ENCODE measurements at regions not wholly inside any gene's neighbourhood (a gene's known extent, or its start where the extent isn't known, plus 50 kb on each side); places are given as distances from the start of the nearest gene placed in this dataset.

DNA sequence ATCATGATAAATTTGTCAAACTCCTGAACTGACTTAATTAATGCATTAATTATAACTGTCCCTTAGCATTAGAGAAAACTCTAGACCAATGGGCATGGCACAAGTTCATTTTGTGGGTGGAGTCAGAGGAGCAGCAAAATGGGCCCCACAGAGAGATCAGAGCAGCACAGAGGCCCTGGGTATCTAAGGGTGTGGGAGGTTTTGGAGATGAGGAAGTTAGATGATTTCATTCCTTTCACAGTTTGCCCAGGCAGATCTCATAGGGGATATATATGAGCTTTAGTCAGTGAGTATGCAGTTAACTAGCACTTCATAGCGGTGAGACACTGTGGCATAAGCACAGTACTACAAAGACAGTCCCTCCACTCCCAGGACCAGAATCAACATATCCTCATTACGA is 117.3 kb downstream of the MAB21L3 start:
- H3K27me3 ChIP-seq (replicated peaks; ENCODE audit: insufficient read depth, low read length), result no peaks in the 10 kb centered on the region
- no peaks in the 10 kb centered on the region for H3K9me2 ChIP-seq (replicated peaks; ENCODE audit: insufficient read depth, low read length)

DNA sequence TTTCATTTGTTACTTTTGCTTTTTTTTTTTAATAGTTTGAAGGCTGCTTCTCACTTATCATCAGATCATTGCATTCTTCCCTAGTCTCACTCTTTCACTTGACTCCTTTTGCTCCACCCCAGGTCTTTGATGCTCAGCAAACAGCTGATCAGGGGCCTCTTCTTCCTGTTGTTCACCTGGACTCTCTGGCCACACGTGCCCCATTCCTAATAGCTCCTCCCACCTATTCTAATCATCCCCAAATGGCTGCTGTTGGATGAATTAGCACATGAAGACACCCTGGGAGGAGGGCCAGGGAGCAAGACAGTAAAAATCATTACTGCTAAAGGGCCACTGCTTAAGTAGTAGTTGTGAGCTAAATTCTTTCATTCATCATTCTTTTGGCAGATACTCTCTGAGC is 119.5 kb downstream of the MAB21L3 start:
- H3F3A ChIP-seq (ENCODE audit: insufficient read depth, low read length), result no peaks in the 10 kb centered on the region
- H3K9me2 ChIP-seq (replicated peaks; ENCODE audit: insufficient read depth, low read length), result no peaks in the 10 kb centered on the region
- no peak overlapping the region for H3K27ac ChIP-seq (ENCODE audit: low read length)
- no peaks in the 10 kb centered on the region for H3K36me3 ChIP-seq (replicated peaks; ENCODE audit: insufficient read depth, low read length)
- H3K27me3 ChIP-seq (replicated peaks; ENCODE audit: insufficient read depth, low read length), result no peaks in the 10 kb centered on the region
- no peak overlapping the region for H3K9ac ChIP-seq (ENCODE audit: low read length)
- H3K4me3 ChIP-seq (ENCODE audit: low read length), result no peak overlapping the region
- H3K9me3 ChIP-seq (replicated peaks; ENCODE audit: insufficient read depth, low read length), result no peaks in the 10 kb centered on the region
- no peaks in the 10 kb centered on the region for H4K20me1 ChIP-seq (ENCODE audit: insufficient read depth, low read length)
- no peaks in the 10 kb centered on the region for H3K79me2 ChIP-seq (ENCODE audit: low read length)
- no peak for TF ChIP-seq EZH2 (optimal IDR thresholded peaks at IDR 0.05; ENCODE audit: low read depth, low read length)
- TF ChIP-seq, protein P1, sequence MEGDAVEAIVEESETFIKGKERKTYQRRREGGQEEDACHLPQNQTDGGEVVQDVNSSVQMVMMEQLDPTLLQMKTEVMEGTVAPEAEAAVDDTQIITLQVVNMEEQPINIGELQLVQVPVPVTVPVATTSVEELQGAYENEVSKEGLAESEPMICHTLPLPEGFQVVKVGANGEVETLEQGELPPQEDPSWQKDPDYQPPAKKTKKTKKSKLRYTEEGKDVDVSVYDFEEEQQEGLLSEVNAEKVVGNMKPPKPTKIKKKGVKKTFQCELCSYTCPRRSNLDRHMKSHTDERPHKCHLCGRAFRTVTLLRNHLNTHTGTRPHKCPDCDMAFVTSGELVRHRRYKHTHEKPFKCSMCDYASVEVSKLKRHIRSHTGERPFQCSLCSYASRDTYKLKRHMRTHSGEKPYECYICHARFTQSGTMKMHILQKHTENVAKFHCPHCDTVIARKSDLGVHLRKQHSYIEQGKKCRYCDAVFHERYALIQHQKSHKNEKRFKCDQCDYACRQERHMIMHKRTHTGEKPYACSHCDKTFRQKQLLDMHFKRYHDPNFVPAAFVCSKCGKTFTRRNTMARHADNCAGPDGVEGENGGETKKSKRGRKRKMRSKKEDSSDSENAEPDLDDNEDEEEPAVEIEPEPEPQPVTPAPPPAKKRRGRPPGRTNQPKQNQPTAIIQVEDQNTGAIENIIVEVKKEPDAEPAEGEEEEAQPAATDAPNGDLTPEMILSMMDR (IDR thresholded peaks at IDR 0.05; ENCODE audit: low read length), result no peak
- TF ChIP-seq EZH2phosphoT487 (IDR thresholded peaks at IDR 0.05; ENCODE audit: low read length), result no peak
- DNase-seq, result no peak
- no peaks in the 10 kb centered on the region for H3K4me1 ChIP-seq (ENCODE audit: low read length)
- H2AFZ ChIP-seq (ENCODE audit: low read length), result no peak overlapping the region
- no peak overlapping the region for H3K4me2 ChIP-seq (ENCODE audit: low read depth, low read length)

More for the DNA sequence above, 117.3 kb downstream of the MAB21L3 start:
- Histone ChIP-seq H3K79me2 (ENCODE audit: low read length) (no peaks in the 10 kb centered on the region), H4K20me1 (ENCODE audit: insufficient read depth, low read length) (no peaks in the 10 kb centered on the region), H3K4me3 (ENCODE audit: low read length) (no peak overlapping the region), H3K36me3 (replicated peaks; ENCODE audit: insufficient read depth, low read length) (no peaks in the 10 kb centered on the region), H2AFZ (ENCODE audit: low read length) (no peak overlapping the region), H3F3A (ENCODE audit: insufficient read depth, low read length) (no peaks in the 10 kb centered on the region), H3K9me3 (replicated peaks; ENCODE audit: insufficient read depth, low read length) (no peaks in the 10 kb centered on the region), H3K4me1 (ENCODE audit: low read length) (no peaks in the 10 kb centered on the region), H3K27ac (ENCODE audit: low read length) (no peak overlapping the region), H3K4me2 (ENCODE audit: low read depth, low read length) (no peak overlapping the region), H3K9ac (ENCODE audit: low read length) (no peak overlapping the region)
- DNase-seq, result no peak
- TF ChIP-seq, protein P1 (IDR thresholded peaks at IDR 0.05; ENCODE audit: low read length), result no peak
- TF ChIP-seq EZH2 (optimal IDR thresholded peaks at IDR 0.05; ENCODE audit: low read depth, low read length), result no peak
- no peak for TF ChIP-seq EZH2phosphoT487 (IDR thresholded peaks at IDR 0.05; ENCODE audit: low read length)

DNA sequence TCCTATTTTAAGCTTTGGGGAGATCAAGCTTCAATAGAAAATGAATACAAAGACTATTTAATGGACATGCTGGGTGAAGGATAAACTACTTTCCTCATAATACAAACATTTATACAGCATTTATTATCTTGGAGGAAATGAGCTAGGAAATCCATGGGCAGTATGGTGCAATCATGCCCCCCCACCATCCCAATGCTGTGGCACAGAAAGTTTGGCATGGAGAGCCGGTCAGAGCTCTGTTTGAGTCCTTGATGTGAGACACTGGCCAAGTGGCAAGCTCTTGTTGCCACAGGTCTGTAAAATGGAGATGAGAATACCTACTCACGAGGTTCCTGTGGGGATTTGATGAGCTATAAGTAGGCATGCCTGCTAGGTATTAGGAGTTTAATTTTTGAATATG is 120.6 kb downstream of the MAB21L3 start:
- no peaks in the 10 kb centered on the region for H3F3A ChIP-seq (ENCODE audit: insufficient read depth, low read length)
- H4K20me1 ChIP-seq (ENCODE audit: insufficient read depth, low read length), result no peaks in the 10 kb centered on the region
- no peak for DNase-seq
- H3K4me3 ChIP-seq (ENCODE audit: low read length), result no peak overlapping the region
- no peaks in the 10 kb centered on the region for H3K27me3 ChIP-seq (replicated peaks; ENCODE audit: insufficient read depth, low read length)
- H3K36me3 ChIP-seq (replicated peaks; ENCODE audit: insufficient read depth, low read length), result no peaks in the 10 kb centered on the region
- H3K4me1 ChIP-seq (ENCODE audit: low read length), result no peaks in the 10 kb centered on the region
- no peaks in the 10 kb centered on the region for H3K79me2 ChIP-seq (ENCODE audit: low read length)
- no peak overlapping the region for H3K27ac ChIP-seq (ENCODE audit: low read length)
- no peaks in the 10 kb centered on the region for H3K9me2 ChIP-seq (replicated peaks; ENCODE audit: insufficient read depth, low read length)
- no peaks in the 10 kb centered on the region for H3K9me3 ChIP-seq (replicated peaks; ENCODE audit: insufficient read depth, low read length)
- no peak overlapping the region for H3K4me2 ChIP-seq (ENCODE audit: low read depth, low read length)
- TF ChIP-seq EZH2phosphoT487 (IDR thresholded peaks at IDR 0.05; ENCODE audit: low read length) (no peak), EZH2 (optimal IDR thresholded peaks at IDR 0.05; ENCODE audit: low read depth, low read length) (no peak)
- TF ChIP-seq, protein P1 (IDR thresholded peaks at IDR 0.05; ENCODE audit: low read length), result no peak
- no peak overlapping the region for H3K9ac ChIP-seq (ENCODE audit: low read length)
- no peak overlapping the region for H2AFZ ChIP-seq (ENCODE audit: low read length)
